Glutamatergic neuron (in vitro differentiated cells): ENCODE measurements at regions not wholly inside any gene's neighbourhood (a gene's known extent, or its start where the extent isn't known, plus 50 kb on each side); places are given as distances from the start of the nearest gene placed in this dataset.

Source experiments
- DNase-seq: peaks from one replicate; pipeline ENCODE4 v3.0.0; 2022
- H3K27ac Mint-ChIP-seq: one replicate; pipeline ENCODE4 v1.8.0; 2020; ENCODE audit warnings: mild to moderate bottlenecking, mixed read lengths, inconsistent platforms; ENCODE audit not compliant: unreplicated experiment
- H3K27me3 Mint-ChIP-seq: one replicate; pipeline ENCODE4 v1.8.0; 2020; ENCODE audit warnings: mild to moderate bottlenecking, moderate library complexity, mixed read lengths, inconsistent platforms; ENCODE audit not compliant: unreplicated experiment
- H3K36me3 Mint-ChIP-seq: one replicate; pipeline ENCODE4 v1.8.0; 2020; ENCODE audit warnings: mild to moderate bottlenecking, mixed read lengths, inconsistent platforms; ENCODE audit not compliant: unreplicated experiment
- H3K4me1 Mint-ChIP-seq: one replicate; pipeline ENCODE4 v1.8.0; 2020; ENCODE audit warnings: mild to moderate bottlenecking, low read depth, mixed read lengths, inconsistent platforms; ENCODE audit not compliant: unreplicated experiment
- H3K4me3 Mint-ChIP-seq: one replicate; pipeline ENCODE4 v1.8.0; 2020; ENCODE audit warnings: mild to moderate bottlenecking, mixed read lengths, inconsistent platforms; ENCODE audit not compliant: unreplicated experiment
- H3K9me3 Mint-ChIP-seq: one replicate; pipeline ENCODE4 v1.8.0; 2020; ENCODE audit warnings: mild to moderate bottlenecking, moderate library complexity, mixed read lengths, inconsistent platforms; ENCODE audit not compliant: unreplicated experiment
- TF ChIP-seq, protein P1 (sequence below): fragments of 200-600 bp; sonication (generic); IDR thresholded peaks from one replicate; pipeline ENCODE4 v1.5.0; 2021; ENCODE audit not compliant: partially characterized antibody, unreplicated experiment

DNA sequence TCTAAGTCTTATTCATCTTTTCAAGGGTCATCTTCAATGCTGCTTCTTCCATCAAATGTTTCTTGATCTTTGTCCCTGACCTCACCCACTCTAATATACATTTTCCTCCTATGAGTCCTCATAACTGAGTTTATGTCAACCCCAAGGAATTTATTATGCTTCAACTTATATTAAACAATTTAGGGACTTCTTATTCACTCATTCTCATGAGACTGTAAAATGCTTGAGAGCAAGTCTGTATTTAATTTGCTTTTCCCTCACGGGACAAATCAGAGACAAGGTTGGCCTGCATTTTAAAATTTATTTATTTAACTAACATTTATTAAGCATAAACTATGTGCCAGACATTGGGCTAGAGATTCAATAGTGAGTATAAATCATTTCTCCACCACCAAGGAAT, 312.0 kb upstream of the NT5E start:
- Mint-ChIP-seq H3K9me3 (no peaks in the 10 kb centered on the region), H3K27ac (no peak overlapping the region), H3K4me1 (no peaks in the 10 kb centered on the region), H3K36me3 (no peaks in the 10 kb centered on the region), H3K27me3 (no peaks in the 10 kb centered on the region), H3K4me3 (no peak overlapping the region)
- no peak for DNase-seq
- TF ChIP-seq, protein P1, sequence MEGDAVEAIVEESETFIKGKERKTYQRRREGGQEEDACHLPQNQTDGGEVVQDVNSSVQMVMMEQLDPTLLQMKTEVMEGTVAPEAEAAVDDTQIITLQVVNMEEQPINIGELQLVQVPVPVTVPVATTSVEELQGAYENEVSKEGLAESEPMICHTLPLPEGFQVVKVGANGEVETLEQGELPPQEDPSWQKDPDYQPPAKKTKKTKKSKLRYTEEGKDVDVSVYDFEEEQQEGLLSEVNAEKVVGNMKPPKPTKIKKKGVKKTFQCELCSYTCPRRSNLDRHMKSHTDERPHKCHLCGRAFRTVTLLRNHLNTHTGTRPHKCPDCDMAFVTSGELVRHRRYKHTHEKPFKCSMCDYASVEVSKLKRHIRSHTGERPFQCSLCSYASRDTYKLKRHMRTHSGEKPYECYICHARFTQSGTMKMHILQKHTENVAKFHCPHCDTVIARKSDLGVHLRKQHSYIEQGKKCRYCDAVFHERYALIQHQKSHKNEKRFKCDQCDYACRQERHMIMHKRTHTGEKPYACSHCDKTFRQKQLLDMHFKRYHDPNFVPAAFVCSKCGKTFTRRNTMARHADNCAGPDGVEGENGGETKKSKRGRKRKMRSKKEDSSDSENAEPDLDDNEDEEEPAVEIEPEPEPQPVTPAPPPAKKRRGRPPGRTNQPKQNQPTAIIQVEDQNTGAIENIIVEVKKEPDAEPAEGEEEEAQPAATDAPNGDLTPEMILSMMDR: no peak

DNA sequence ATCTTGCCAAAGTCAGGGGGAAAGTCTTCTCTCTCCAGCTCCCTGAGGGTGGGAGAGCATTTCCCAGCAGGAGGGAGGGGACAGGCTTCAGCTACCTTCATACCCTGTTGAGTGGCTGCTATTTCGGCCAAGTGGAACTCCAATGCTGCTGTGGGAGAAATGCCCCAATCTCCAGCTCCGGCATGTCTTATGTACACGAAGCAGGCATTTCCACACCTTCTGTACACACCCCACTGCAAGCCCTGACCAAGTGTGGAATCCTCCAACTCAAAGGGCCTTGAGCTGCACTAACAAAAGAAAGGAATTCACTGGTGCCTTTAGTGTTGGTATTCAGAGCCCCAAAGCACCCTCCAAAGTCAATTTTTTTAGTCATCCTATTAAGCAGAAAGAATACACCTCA, 313.6 kb upstream of the NT5E start:
- TF ChIP-seq, protein P1: no peak
- no peaks in the 10 kb centered on the region for H3K9me3 Mint-ChIP-seq
- no peak for DNase-seq
- no peaks in the 10 kb centered on the region for H3K36me3 Mint-ChIP-seq
- no peak overlapping the region for H3K4me3 Mint-ChIP-seq
- H3K27ac Mint-ChIP-seq: no peak overlapping the region
- no peaks in the 10 kb centered on the region for H3K27me3 Mint-ChIP-seq
- no peaks in the 10 kb centered on the region for H3K4me1 Mint-ChIP-seq

DNA sequence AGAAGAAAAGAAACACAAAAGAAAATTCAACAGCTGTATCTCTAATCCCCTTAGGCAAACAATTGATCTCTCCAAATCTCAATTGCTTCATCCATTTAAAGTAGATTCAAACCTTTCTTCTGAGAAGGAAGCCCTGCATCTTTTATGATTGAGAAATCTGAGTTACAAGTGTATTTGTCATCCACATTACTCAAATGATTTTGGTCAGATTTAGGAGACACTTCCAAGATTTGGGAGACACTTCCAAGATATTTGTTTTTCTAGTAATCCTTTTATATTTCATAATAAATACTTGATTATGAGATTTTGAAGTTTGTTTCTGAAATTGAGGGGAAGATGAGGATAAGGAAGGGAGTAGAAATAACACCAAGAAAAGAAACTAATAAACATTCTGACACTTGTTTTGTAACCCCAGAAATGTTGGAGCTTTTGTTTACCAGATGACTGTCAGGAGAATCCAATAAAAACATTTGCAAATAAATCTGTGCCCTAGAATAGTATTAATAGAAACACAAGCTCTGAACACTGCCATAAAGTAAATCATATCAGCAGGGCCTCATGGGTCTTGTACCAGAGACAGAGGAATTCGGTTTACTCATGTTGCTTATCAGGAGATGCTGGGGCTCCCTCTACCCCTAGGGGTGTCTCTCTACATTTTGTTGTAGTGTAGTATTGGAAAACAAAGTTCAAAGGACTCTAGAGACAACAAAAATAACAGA, 314.3 kb upstream of the NT5E start:
- Mint-ChIP-seq H3K27me3 (no peaks in the 10 kb centered on the region), H3K4me1 (no peaks in the 10 kb centered on the region), H3K4me3 (no peak overlapping the region), H3K27ac (no peak overlapping the region), H3K9me3 (no peaks in the 10 kb centered on the region), H3K36me3 (no peaks in the 10 kb centered on the region)
- DNase-seq: no peak
- TF ChIP-seq, protein P1: no peak

DNA sequence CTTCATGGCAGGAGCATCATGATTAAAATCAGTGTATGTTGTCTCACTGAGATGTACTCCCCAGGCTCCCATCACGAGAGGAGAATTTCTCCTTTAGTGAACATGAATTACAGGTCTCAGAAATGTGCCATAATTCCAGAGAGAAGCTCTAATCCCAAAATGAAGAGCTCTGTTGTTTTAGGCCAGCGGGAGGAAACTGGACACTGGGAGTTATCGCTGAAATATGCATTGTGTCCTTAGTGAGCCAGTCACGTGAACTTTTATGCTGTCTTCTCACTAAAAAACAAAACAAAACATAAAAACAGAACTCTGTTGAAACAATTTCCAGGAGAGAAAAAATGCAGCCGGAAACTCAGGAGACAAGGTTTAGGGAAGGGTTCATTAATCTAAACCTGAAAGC, 315.7 kb upstream of the NT5E start:
- TF ChIP-seq, protein P1: no peak
- Mint-ChIP-seq H3K4me3 (no peak overlapping the region), H3K9me3 (no peaks in the 10 kb centered on the region), H3K27ac (no peak overlapping the region), H3K27me3 (no peaks in the 10 kb centered on the region), H3K36me3 (no peaks in the 10 kb centered on the region), H3K4me1 (no peaks in the 10 kb centered on the region)
- DNase-seq: no peak

DNA sequence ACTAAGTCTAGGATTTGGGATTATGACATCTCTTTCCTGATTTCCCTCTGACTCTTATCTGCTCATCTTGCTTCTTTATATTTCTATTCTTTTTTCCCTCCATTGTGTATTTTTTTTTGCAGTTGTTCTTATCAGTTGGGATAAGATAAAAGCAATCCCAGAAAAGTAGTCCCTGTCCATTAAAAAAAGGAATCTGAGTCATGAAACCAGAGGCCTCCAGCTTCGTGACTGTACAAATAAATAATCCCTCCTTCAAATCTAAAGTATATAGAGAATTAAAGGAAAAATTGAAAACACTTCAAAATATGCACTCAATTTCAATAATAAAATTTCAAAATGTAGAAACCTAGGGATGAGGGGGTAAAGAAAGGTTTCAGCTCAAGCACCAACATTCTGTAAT, 317.8 kb upstream of the NT5E start:
- H3K4me1 Mint-ChIP-seq: no peaks in the 10 kb centered on the region
- H3K4me3 Mint-ChIP-seq: no peak overlapping the region
- TF ChIP-seq, protein P1: no peak
- no peaks in the 10 kb centered on the region for H3K27me3 Mint-ChIP-seq
- H3K27ac Mint-ChIP-seq: no peak overlapping the region
- no peaks in the 10 kb centered on the region for H3K36me3 Mint-ChIP-seq
- H3K9me3 Mint-ChIP-seq: no peaks in the 10 kb centered on the region
- DNase-seq: no peak
